Neural progenitor cell (in vitro differentiated cells): ENCODE measurements at regions not wholly inside any gene's neighbourhood (a gene's known extent, or its start where the extent isn't known, plus 50 kb on each side); places are given as distances from the start of the nearest gene placed in this dataset.

Experiments
- CTCF ChIP-seq: fragments of 200-600 bp; sonication (generic); IDR thresholded peaks from 2 replicates; pipeline ENCODE4 v1.5.1; 2017; ENCODE audit warnings: antibody characterized with exemption, mild to moderate bottlenecking
- EZH2 ChIP-seq: fragments of 200-600 bp; sonication (generic); IDR thresholded peaks from 2 replicates; pipeline ENCODE4 v1.6.1; 2017; ENCODE audit warnings: antibody characterized with exemption, mild to moderate bottlenecking, moderate library complexity

- TF ChIP-seq CTCF (no peak), EZH2 (no peak)
Observed at GRCh38 chr22:48268293-48268692, 1505.8 kb downstream of the TBC1D22A start.
